H1 (cell line): ENCODE measurements at regions not wholly inside any gene's neighbourhood (a gene's known extent, or its start where the extent isn't known, plus 50 kb on each side); places are given as distances from the start of the nearest gene placed in this dataset.

Experiments
- ATF3 ChIP-seq: IDR thresholded peaks from 2 replicates; pipeline ENCODE4 v1.6.1; 2011; ENCODE audit warnings: low read depth, mild to moderate bottlenecking, low read length; ENCODE audit not compliant: insufficient read depth
- CEBPB ChIP-seq: IDR thresholded peaks from 2 replicates; pipeline ENCODE4 v1.6.1; 2012; ENCODE audit warnings: low read depth, low read length
- CHD7 ChIP-seq: fragments of 300-600 bp; sonication (generic); IDR thresholded peaks from 2 replicates; pipeline ENCODE4 v1.7.1; 2012; ENCODE audit warnings: low read length, moderate library complexity, mild to moderate bottlenecking, inconsistent platforms; ENCODE audit not compliant: insufficient replicate concordance
- KDM1A ChIP-seq: fragments of 200-600, 300-600 bp; sonication (generic); IDR thresholded peaks from 2 replicates; pipeline ENCODE4 v1.7.1; 2016; ENCODE audit warnings: mild to moderate bottlenecking, low read length, borderline replicate concordance
- KDM5A ChIP-seq: fragments of 200-600 bp; IDR thresholded peaks from 2 replicates; pipeline ENCODE4 v1.7.1; 2012; ENCODE audit warnings: mild to moderate bottlenecking, low read length, inconsistent platforms, mixed read lengths
- TBP ChIP-seq: IDR thresholded peaks from 2 replicates; pipeline ENCODE4 v1.6.1; 2011; ENCODE audit warnings: low read depth, low read length, improper control_type of control experiment
- TCF12 ChIP-seq: IDR thresholded peaks from 2 replicates; pipeline ENCODE4 v1.6.1; 2011; ENCODE audit warnings: low read depth, mild to moderate bottlenecking, low read length

- no peak for TF ChIP-seq CHD7
- no peak for TF ChIP-seq KDM1A
- TF ChIP-seq CEBPB = no peak
- no peak for TF ChIP-seq KDM5A
- no peak for TF ChIP-seq TBP
- TF ChIP-seq TCF12 = no peak
- TF ChIP-seq ATF3 = no peak
These were observed 67.9 kb upstream of the PIK3R1 start (continued) for GRCh38 chr5:68147659-68148058.
